Brain microvascular endothelial cell (primary cell): ENCODE measurements at regions not wholly inside any gene's neighbourhood (a gene's known extent, or its start where the extent isn't known, plus 50 kb on each side); places are given as distances from the start of the nearest gene placed in this dataset.

ENCODE experiments used
- DNase-seq: peaks from one replicate; pipeline ENCODE4 v3.0.0-alpha.2; 2020
- H3K27ac ChIP-seq: fragments of 250-450 bp; sonication (Bioruptor Pico); 2 replicates; pipeline ENCODE4 v1.5.1; 2020; ENCODE audit warnings: mild to moderate bottlenecking, moderate library complexity
- H3K27me3 ChIP-seq: fragments of 250-450 bp; sonication (Bioruptor Pico); replicated peaks from 2 replicates; pipeline ENCODE4 v1.5.1; 2020; ENCODE audit warnings: mild to moderate bottlenecking
- H3K36me3 ChIP-seq: fragments of 250-450 bp; sonication (Bioruptor Pico); replicated peaks from 2 replicates; pipeline ENCODE4 v1.5.1; 2020; ENCODE audit warnings: mild to moderate bottlenecking
- H3K4me3 ChIP-seq: 2 replicates; pipeline ENCODE4 v1.5.1; 2011; ENCODE audit warnings: low read depth, mild to moderate bottlenecking, control low read depth, low read length, moderate library complexity
- in situ Hi-C: cut with HindIII; loops from 2 replicates; pipeline ENCODE4 v1.10.0; 2017; ENCODE audit warnings: low sequenced_read_pairs, low pct_ligation_motif_present
- TF ChIP-seq, protein P1 (sequence below): IDR thresholded peaks from 2 replicates; pipeline ENCODE4 v1.5.1; 2011; ENCODE audit warnings: low read depth, mild to moderate bottlenecking, moderate library complexity, low read length, control low read depth, inconsistent platforms; ENCODE audit errors: missing control alignments

DNA sequence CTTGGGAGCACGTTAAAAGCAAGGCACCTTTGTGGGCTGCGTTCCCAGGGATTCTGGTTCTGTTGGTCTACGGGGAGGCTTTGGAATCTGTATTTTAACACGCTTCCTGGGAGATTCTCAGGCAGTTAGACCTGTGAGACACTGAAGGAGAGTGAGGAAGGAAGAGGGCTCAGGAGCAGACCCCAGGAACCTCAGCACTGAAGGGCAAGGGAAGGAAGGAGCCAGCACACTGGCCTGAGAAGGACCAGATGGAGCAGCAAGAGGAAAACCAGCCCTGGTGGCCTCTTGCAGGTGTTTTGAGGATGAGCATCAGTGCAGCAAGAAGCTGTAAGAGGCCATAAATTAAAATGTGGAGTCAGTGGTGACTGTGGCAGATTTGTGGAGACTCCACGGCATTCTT is 146.7 kb downstream of the RPLP1 start:
- TF ChIP-seq, protein P1, sequence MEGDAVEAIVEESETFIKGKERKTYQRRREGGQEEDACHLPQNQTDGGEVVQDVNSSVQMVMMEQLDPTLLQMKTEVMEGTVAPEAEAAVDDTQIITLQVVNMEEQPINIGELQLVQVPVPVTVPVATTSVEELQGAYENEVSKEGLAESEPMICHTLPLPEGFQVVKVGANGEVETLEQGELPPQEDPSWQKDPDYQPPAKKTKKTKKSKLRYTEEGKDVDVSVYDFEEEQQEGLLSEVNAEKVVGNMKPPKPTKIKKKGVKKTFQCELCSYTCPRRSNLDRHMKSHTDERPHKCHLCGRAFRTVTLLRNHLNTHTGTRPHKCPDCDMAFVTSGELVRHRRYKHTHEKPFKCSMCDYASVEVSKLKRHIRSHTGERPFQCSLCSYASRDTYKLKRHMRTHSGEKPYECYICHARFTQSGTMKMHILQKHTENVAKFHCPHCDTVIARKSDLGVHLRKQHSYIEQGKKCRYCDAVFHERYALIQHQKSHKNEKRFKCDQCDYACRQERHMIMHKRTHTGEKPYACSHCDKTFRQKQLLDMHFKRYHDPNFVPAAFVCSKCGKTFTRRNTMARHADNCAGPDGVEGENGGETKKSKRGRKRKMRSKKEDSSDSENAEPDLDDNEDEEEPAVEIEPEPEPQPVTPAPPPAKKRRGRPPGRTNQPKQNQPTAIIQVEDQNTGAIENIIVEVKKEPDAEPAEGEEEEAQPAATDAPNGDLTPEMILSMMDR = no peak
- Histone ChIP-seq H3K4me3 (no peak overlapping the region), H3K36me3 (no peaks in the 10 kb centered on the region), H3K27me3 (peaks cover 36% of the 10 kb centered on the region), H3K27ac (no peak overlapping the region)
- no peak for DNase-seq
- in situ Hi-C loops = no loop called here

DNA sequence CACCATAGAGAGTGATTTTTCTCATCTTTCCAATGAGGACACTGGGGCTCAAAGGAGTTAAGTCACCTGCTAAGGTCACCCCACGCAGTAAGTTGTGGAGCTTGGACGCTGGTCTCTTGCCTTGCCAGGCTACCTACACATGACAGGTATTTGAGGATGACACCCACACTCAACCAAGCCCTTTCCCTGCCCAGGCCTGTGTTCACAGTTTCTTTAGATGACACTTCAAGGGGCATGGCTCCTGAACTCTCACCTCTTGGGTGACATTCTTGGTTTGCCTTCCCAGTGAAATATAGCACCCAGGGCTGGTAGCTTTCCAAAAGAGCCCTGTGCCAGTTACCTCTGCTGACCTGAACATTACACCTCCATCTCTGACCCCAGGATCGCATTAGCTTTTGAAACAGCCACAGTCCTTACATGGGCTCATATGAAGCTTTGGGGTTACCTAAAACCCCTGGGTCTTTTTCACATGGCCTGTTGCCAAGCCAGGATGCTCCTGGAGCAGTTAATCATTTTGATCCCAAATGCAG is 148.0 kb downstream of the RPLP1 start:
- Histone ChIP-seq H3K27ac (no peak overlapping the region), H3K27me3 (peaks cover 28% of the 10 kb centered on the region), H3K36me3 (no peaks in the 10 kb centered on the region), H3K4me3 (no peak overlapping the region)
- in situ Hi-C loops = no loop called here
- DNase-seq = no peak
- TF ChIP-seq, protein P1 = no peak

DNA sequence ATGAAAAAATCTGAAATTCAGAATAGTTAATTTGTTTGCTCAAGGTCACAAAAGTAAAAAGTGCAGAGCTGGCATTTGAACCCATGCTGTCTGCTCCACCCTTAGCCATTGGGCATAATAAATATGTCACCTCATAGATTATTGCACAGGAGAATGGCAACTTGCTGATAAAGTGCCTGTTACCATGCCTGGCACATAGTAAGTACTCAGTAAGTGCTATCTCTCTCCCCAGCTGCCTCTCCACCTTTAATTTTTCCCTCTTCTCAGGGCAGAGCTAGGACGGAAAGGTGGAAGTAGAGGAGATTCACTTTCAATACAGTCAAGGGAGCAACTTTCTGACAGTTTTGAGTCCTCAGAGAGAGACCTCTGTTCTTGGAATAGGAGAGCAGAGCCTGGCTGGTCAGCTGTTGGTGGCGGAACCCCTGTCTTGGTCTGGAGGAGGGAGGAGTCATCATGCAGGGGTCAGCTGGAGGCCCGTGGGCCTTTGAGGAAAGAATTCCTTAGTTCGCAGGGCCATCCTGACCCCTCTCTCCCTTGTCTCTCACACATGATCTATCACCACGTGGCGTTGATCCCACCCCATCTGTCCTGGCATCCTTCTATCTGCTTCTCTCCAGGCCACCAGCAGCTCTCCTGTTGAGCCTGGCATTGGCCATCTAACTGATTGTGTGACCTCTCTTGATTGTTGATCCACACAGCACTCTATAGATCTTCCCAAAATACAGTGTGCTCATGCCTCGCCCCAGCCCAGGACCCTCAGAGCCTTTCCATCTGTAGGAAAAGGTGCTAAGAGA is 149.3 kb downstream of the RPLP1 start:
- Histone ChIP-seq H3K27ac (no peak overlapping the region), H3K27me3 (peaks cover 21% of the 10 kb centered on the region), H3K36me3 (no peaks in the 10 kb centered on the region), H3K4me3 (no peak overlapping the region)
- TF ChIP-seq, protein P1 = no peak
- no peak for DNase-seq
- in situ Hi-C loops = no loop called here

DNA sequence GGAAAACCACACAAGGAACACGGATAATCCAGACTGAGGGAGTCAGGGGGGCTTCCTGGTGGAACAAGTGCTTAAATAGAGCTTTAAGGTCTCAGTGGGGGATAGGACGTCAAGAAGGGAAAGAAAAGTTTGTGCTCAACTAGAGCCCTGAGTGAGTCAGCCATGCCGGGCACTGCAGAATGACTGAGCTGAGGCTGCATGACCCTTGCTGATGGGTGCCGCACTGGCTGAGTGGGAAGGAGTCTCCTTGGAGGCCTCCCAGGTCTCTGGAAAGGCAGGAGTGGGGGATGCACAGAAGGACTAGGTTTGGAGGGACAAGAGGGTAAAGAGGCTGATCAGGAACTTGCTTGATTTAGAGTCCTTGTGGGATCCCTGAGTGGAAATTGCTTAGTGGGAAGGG is 150.3 kb downstream of the RPLP1 start:
- Histone ChIP-seq H3K27ac (no peak overlapping the region), H3K4me3 (no peak overlapping the region), H3K36me3 (no peaks in the 10 kb centered on the region), H3K27me3 (peaks cover 20% of the 10 kb centered on the region)
- TF ChIP-seq, protein P1 = no peak
- in situ Hi-C loops = no loop called here
- no peak for DNase-seq

DNA sequence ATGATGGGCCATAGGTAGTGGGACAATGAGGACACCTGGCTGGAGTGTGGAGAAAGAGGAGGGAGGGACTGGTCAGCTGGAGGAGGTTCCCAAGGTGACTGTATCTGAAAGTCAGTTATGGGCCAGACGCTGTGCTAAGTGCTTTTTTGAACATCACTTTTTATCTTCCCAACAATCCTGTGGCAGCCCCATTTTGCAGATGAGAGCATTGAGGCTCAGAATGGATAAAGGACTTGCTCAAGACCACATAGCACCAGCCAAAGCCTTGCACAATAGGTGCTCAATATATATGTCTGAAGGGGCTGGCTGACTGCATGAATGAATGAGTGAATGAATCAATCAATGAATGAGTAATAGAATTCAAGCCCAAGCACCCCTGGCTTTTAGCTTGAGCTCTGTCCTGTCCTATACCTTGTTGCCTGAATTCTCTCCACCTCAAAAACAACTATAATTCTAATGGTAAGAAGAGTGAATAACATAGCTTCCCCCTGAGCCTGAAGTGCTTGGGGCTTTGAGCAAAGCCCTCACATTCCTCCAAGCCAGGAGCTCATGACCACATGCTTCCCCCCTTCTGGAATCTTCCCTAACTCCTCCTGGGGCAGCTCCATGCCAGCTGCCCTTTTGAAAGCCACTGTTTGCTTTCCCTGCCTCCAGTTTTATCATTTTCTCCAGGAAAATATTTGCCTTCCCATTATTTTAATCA is 150.9 kb downstream of the RPLP1 start:
- Histone ChIP-seq H3K4me3 (no peak overlapping the region), H3K27ac (no peak overlapping the region), H3K36me3 (no peaks in the 10 kb centered on the region), H3K27me3 (peaks cover 16% of the 10 kb centered on the region)
- no peak for DNase-seq
- in situ Hi-C loops = no loop called here
- TF ChIP-seq, protein P1 = no peak
